ENCODE measurements at regions not wholly inside any gene's neighbourhood (a gene's known extent, or its start where the extent isn't known, plus 50 kb on each side); places are given as distances from the start of the nearest gene placed in this dataset.
A peak's percentile ranks its signal among the peaks of the same experiment; 100 is the strongest.

DNA sequence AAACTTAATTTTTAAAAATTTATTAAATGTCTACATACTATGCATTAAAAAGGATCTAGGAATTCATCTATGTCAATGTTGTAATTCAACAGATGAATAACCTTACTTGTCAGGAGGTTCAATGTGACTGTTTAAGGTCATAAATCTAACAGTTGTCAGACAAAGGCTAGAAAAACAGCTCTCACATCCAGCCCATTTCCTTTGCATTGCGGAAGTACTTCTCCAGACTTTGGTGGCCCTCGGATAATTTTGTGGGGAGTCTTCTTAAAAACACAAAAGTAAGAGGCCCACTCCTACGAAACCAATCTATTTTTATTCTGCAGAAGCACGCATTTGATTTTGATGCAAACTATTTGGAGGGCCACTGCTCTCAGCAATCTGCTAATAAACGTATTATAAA lies 122.6 kb upstream of the CHRM3 start:
- DNase-seq (ENCODE audit: low spot score): no peak

GRCh38 chr1:239262538-239262937 lies 123.8 kb upstream of the CHRM3 start:
- peak; percentile 7 for DNase-seq (ENCODE audit: low spot score)

DNA sequence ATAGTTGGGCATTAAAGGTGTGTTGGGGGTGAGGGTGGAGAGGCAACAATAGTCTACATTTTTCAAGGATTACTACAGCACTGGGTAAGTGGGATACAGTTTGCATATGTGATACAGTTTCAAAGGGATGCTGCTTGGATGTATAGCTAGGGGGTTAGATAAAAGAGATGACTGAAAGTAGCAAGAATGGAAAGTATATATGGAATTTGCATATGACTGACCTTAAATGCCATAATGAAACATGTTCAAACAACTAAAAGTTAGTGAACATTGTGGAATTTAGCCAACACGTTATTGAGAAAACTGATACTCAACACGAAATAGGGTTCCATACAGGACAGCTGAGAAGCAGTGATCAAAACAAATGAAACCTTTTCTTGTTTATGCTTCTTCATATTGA lies 124.8 kb upstream of the CHRM3 start:
- no peak for DNase-seq (ENCODE audit: low spot score)

GRCh38 chr1:239260842-239261241 lies 125.5 kb upstream of the CHRM3 start:
- DNase-seq (ENCODE audit: low spot score): no peak

GRCh38 chr1:239255628-239256160 lies 130.7 kb upstream of the CHRM3 start:
- no peak for DNase-seq (ENCODE audit: low spot score)

GRCh38 chr1:239254999-239255398 lies 131.4 kb upstream of the CHRM3 start:
- no peak for DNase-seq (ENCODE audit: low spot score)

GRCh38 chr1:239253032-239253431 lies 133.3 kb upstream of the CHRM3 start:
- no peak for DNase-seq (ENCODE audit: low spot score)

DNA sequence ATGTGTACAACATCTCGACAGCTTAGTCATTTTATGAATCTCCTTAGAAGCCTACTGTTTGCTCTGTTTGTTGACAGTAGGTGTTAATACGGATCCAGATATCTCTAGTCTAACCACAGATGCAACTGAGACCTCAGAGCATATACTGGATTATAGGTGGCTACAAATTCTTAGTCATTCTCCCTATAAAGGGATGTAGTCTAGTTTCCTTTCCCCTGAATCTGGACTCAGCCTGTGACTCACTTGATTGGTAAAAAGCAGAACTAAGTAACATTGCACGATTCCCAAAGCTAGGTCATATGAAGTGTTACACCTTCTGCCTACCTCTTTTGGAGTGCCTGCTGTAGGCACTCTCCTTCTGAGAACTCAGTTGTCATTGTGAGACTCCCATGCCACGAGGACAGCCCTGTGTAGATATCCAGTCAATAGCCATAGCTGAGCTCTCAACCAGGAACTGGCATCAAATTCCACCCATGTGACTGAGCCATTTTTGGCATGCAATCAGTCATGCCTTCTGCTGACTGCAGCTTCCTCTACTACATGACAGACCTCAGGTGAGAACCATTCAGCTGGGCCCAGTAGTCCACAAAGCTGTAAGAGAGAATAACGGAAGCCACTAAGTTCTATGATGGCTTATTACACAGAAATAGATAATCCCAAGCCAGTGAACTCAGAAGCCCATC lies 135.9 kb upstream of the CHRM3 start:
- peak; percentile 42 for DNase-seq (ENCODE audit: low spot score)

DNA sequence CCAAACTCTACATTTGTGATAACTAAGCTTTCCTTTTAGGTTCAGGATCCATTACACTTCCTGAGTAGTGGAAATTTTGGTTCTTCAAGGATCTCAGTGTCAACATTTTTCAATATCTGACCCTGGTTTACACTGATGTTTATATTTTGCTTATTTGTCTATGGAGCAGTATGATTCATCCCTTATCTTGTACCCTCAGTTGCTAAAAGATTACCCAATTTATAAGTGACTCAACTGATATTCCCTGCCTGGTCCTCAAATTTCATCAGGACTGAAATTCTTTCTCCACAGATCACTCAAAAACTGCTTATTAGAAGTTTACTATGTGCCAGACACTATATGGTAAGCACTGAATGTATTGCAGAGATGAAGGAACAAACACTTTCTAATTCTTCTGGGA lies 139.1 kb upstream of the CHRM3 start:
- no peak for DNase-seq (ENCODE audit: low spot score)

DNA sequence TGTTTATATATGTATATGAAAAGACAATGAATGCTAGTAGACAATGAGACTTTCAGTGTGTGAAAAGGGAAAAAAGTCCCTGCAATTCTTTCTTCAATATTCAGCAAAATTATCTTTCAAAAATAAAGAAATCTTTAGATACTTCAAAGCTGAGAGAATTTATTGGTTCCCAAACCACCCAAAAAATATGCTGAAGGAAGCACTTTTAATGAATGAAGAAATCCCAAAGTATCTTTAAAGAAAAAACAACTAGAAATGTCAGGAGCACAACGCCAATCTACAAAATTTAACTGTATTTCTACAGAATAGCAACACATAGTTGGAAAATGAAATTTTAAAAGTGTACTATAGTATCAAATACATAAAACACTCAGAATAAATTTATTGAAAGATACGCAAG lies 142.3 kb upstream of the CHRM3 start:
- no peak for DNase-seq (ENCODE audit: low spot score)

- DNase-seq (ENCODE audit: low spot score): no peak
Observed at GRCh38 chr1:239243006-239243405, 143.4 kb upstream of the CHRM3 start.

- no peak for DNase-seq (ENCODE audit: low spot score)
Observed at GRCh38 chr1:239242404-239242803, 144.0 kb upstream of the CHRM3 start.

- no peak for DNase-seq (ENCODE audit: low spot score)
Observed at GRCh38 chr1:239240736-239241135, 145.6 kb upstream of the CHRM3 start.

GRCh38 chr1:239239529-239239928 lies 146.8 kb upstream of the CHRM3 start:
- DNase-seq (ENCODE audit: low spot score): no peak

DNA sequence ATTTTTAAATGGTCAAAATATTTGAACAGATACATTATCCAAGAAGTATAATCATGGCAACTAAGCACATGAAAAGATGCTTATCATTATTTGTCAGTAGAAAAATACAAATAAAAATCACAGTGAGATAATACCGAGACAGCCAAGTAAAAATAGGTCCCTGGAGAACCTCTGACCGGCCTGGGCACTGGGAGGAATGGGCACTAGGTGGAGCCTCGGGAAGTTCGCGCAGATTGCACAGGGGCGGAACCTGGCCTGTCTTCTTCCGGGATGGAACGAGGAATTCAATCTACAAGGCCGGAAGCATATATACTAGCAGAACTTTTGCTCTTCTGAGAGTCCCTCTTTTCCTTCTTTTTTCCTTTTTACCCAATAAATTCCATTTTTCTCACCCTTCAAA lies 148.5 kb upstream of the CHRM3 start:
- no peak for DNase-seq (ENCODE audit: low spot score)

GRCh38 chr1:239233626-239234025 lies 152.7 kb upstream of the CHRM3 start:
- DNase-seq (ENCODE audit: low spot score): peak; percentile 23

DNA sequence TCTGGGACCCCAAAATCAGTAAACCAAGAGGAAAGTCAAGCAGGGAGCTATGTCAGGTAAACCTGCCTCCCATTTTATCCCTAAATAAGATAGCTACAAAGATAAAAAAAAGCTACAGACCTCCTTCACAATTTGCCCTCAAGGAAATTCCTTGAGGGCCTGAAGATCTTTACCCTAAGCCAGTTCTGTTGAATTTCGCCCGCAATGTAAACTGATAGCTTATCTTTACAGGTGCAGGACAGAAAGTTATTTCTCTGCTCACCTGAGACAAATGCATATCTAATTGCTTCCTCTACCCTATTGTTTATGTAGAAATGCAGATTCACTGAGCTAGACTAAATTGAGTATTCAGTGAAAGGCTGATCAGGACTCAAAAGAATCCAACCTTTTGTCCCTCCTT lies 153.4 kb upstream of the CHRM3 start:
- DNase-seq (ENCODE audit: low spot score): no peak

GRCh38 chr1:239228451-239228850 lies 157.9 kb upstream of the CHRM3 start:
- no peak for DNase-seq (ENCODE audit: low spot score)

DNA sequence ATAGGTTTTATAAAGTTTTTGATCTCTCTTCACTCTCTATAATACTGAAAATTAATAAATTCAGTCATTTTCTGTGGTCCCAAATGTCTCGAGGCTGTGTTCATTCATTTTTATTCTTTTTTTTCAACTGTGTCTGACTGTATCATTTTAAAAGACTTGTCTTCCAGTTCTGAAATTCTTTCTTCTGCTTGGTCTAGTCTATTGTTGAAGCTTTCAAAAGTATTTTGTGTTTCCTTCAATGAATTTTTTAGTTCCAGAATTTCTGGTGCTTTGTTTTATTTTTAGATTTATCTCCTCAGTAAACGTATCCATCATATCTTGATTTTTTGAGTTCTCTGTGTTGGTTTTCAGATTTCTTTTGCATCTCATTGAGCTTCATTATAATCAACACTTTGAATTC lies 161.0 kb upstream of the CHRM3 start:
- no peak for DNase-seq (ENCODE audit: low spot score)

GRCh38 chr1:239224100-239224499 lies 162.3 kb upstream of the CHRM3 start:
- no peak for DNase-seq (ENCODE audit: low spot score)

- DNase-seq (ENCODE audit: low spot score): no peak
Observed at GRCh38 chr1:239222999-239223398, 163.4 kb upstream of the CHRM3 start.

DNA sequence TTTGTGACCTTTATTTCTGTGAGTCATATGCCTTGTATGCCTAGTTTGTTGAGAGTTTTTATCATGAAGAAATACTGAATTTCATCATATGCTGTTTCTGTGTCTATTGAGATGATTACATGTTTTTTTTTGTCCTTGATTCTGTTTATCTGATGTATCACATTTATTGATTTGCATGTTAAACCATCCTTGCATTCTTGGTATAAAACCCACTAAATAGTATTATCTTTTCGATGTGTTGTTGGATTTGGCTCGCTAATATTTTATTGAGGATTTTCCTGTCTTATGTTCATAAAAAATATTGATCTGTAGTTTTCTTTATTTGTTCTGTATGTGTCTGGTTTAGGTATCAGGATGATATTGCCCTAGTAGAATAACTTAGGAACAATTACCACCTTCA lies 164.7 kb upstream of the CHRM3 start:
- DNase-seq (ENCODE audit: low spot score): no peak

DNA sequence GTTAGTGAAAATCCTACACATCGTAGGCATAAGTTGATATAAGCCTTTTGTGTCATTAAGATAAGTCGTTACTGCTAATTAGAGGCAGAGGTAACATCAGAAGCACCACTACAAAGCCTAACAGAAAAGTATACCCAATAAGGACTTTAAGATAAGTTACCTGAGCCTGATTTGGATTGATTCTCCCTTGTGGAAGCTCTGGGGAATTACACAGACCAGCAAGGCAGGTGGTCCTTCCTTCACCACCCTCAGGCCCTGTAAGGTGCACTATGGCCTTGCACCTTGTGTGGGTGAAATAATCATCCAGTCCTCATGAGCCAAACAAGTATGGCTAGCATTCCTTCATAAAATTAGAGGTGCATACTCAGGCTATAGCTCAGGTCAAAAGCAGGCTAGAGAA lies 166.7 kb upstream of the CHRM3 start:
- DNase-seq (ENCODE audit: low spot score): no peak

- no peak for DNase-seq (ENCODE audit: low spot score)
Observed at GRCh38 chr1:239218301-239218700, 168.1 kb upstream of the CHRM3 start.
